ENCODE measurements at regions not wholly inside any gene's neighbourhood (a gene's known extent, or its start where the extent isn't known, plus 50 kb on each side); places are given as distances from the start of the nearest gene placed in this dataset.

GRCh38 chr9:32706725-32707100 lies 71.2 kb upstream of the TAF1L start:
- no peak for TF ChIP-seq CTCF (conservative IDR thresholded peaks at IDR 0.05 in 1 of 2, IDR thresholded peaks at IDR 0.05 in 1 of 2; ENCODE audit: extremely low read depth in 1 of 2, insufficient read depth in 1 of 2, low read depth in 1 of 2, low read length in 2 of 2)
- TF ChIP-seq EZH2 (IDR thresholded peaks at IDR 0.05; ENCODE audit: borderline replicate concordance, low read length), result no peak
